IMR-90 (cell line): ENCODE measurements at regions not wholly inside any gene's neighbourhood (a gene's known extent, or its start where the extent isn't known, plus 50 kb on each side); places are given as distances from the start of the nearest gene placed in this dataset.

Experiments
- ATAC-seq: fragments of 200-7000 bp; cut with Tn5 transposase; 2 replicates; pipeline ENCODE4 v1.9.1; 2020; ENCODE audit warnings: low read depth, mild to moderate bottlenecking, moderate library complexity
- BruUV-seq: library from RNA; stranded (reverse); fragments of 400-500 nt; replicated peaks from 2 replicates; lab custom pipeline; 2021; lab: Mats Ljungman, UMichigan
- CTCF ChIA-PET: fragments of 300-600 bp; formaldehyde crosslinking; extraction: SDS; loops from one replicate; lab custom pipeline; 2021; ENCODE audit warnings: antibody characterized with exemption; lab: Yijun Ruan, JAX
- POLR2A ChIA-PET: fragments of 300-600 bp; sonication (Branson Sonifier 250); formaldehyde crosslinking; loops from one replicate; lab custom pipeline; 2022; ENCODE audit warnings: antibody characterized with exemption; ENCODE audit not compliant: unreplicated experiment; lab: Charles Lee
- DNase-seq: peaks from one replicate; pipeline ENCODE4 v3.0.0; 2013
- H2AFZ ChIP-seq: replicated peaks from 2 replicates; pipeline ENCODE3; 2013; ENCODE audit warnings: low read length, mild to moderate bottlenecking; ENCODE audit not compliant: poor library complexity
- H2AK5ac ChIP-seq: 2 replicates; pipeline ENCODE4 v1.6.1; 2013; ENCODE audit warnings: low read depth, low read length, inconsistent platforms
- H2AK9ac ChIP-seq: replicated peaks from 2 replicates; pipeline ENCODE3; 2013; ENCODE audit warnings: mild to moderate bottlenecking, low read depth, low read length, moderate library complexity; ENCODE audit not compliant: poor library complexity
- H2BK120ac ChIP-seq: 2 replicates; pipeline ENCODE4 v1.6.1; 2013; ENCODE audit warnings: low read depth, low read length, inconsistent platforms
- H2BK15ac ChIP-seq: 3 replicates; pipeline ENCODE4 v1.6.1; 2013; ENCODE audit warnings: low read depth, low read length, inconsistent platforms
- H2BK20ac ChIP-seq: 2 replicates; pipeline ENCODE4 v1.6.1; 2013; ENCODE audit warnings: low read depth, mild to moderate bottlenecking, inconsistent platforms, low read length, moderate library complexity
- H2BK5ac ChIP-seq: 2 replicates; pipeline ENCODE4 v1.6.1; 2013; ENCODE audit warnings: mild to moderate bottlenecking, low read depth, low read length, inconsistent platforms; ENCODE audit not compliant: poor library complexity, severe bottlenecking
- H3K14ac ChIP-seq: replicated peaks from 2 replicates; pipeline ENCODE4 v1.6.1; 2013; ENCODE audit warnings: low read depth, low read length, inconsistent platforms
- H3K18ac ChIP-seq: 2 replicates; pipeline ENCODE4 v1.6.1; 2013; ENCODE audit warnings: low read depth, low read length, control low read depth
- H3K23ac ChIP-seq: 2 replicates; pipeline ENCODE4 v1.6.1; 2013; ENCODE audit warnings: low read depth, low read length, inconsistent platforms
- H3K27ac ChIP-seq: 2 replicates; pipeline ENCODE4 v1.5.1; 2013; ENCODE audit warnings: mild to moderate bottlenecking, control low read depth, low read length; ENCODE audit not compliant: insufficient read depth
- H3K27me3 ChIP-seq: 2 replicates; pipeline ENCODE4 v1.6.1; 2013; ENCODE audit warnings: low read length; ENCODE audit not compliant: control insufficient read depth, insufficient read depth
- H3K36me3 ChIP-seq: 2 replicates; pipeline ENCODE4 v1.6.1; 2013; ENCODE audit warnings: low read length, mixed read lengths; ENCODE audit not compliant: control insufficient read depth, insufficient read depth
- H3K4ac ChIP-seq: 2 replicates; pipeline ENCODE4 v1.6.1; 2013; ENCODE audit warnings: low read depth, low read length, inconsistent platforms
- H3K4me1 ChIP-seq: 2 replicates; pipeline ENCODE4 v1.6.1; 2013; ENCODE audit warnings: low read length, mixed read lengths; ENCODE audit not compliant: control insufficient read depth, insufficient read depth
- H3K4me2 ChIP-seq: 2 replicates; pipeline ENCODE4 v1.6.1; 2013; ENCODE audit warnings: low read depth, mild to moderate bottlenecking, control low read depth, low read length, moderate library complexity
- H3K4me3 ChIP-seq: 2 replicates; pipeline ENCODE4 v1.5.1; 2013; ENCODE audit warnings: low read depth, mild to moderate bottlenecking, control low read depth, low read length, moderate library complexity; ENCODE audit not compliant: insufficient read depth
- H3K56ac ChIP-seq: 2 replicates; pipeline ENCODE4 v1.6.1; 2013; ENCODE audit warnings: low read length, inconsistent platforms; ENCODE audit not compliant: insufficient read depth; ENCODE audit errors: extremely low read depth
- H3K79me1 ChIP-seq, 2 experiments: 2 replicates each; pipeline ENCODE4 v1.6.1; 2013; ENCODE audit warnings: low read length in 2 of 2, inconsistent platforms in 1 of 2, low read depth in 1 of 2
- H3K9ac ChIP-seq: 2 replicates; pipeline ENCODE4 v1.6.1; 2013; ENCODE audit warnings: low read depth, low read length, control low read depth
- H3K9me1 ChIP-seq: 2 replicates; pipeline ENCODE4 v1.6.1; 2013; ENCODE audit warnings: low read length, inconsistent platforms; ENCODE audit not compliant: insufficient read depth
- H3K9me3 ChIP-seq: 2 replicates; pipeline ENCODE4 v1.6.1; 2013; ENCODE audit warnings: low read length; ENCODE audit not compliant: control insufficient read depth, insufficient read depth
- H4K20me1 ChIP-seq: 2 replicates; pipeline ENCODE4 v1.6.1; 2013; ENCODE audit warnings: low read length, inconsistent platforms; ENCODE audit not compliant: insufficient read depth
- H4K5ac ChIP-seq: 2 replicates; pipeline ENCODE4 v1.6.1; 2013; ENCODE audit warnings: mild to moderate bottlenecking, low read depth, low read length, control low read depth
- H4K8ac ChIP-seq, 2 experiments: 2 replicates each; pipeline ENCODE4 v1.6.1; 2013; ENCODE audit warnings: low read depth in 2 of 2, low read length in 2 of 2, control low read depth in 1 of 2, inconsistent platforms in 1 of 2
- H4K91ac ChIP-seq: 2 replicates; pipeline ENCODE4 v1.6.1; 2013; ENCODE audit warnings: low read depth, low read length, inconsistent platforms; ENCODE audit not compliant: insufficient read depth
- BHLHE40 ChIP-seq: fragments of 150-350 bp; IDR thresholded peaks from 2 replicates; pipeline ENCODE4 v1.6.1; 2016; ENCODE audit warnings: mild to moderate bottlenecking, low read depth, low read length
- CEBPB ChIP-seq: IDR thresholded peaks from 2 replicates; pipeline ENCODE4 v1.6.1; 2012; ENCODE audit warnings: low read depth, low read length, improper control_type of control experiment
- CHD1 ChIP-seq: IDR thresholded peaks from 2 replicates; pipeline ENCODE4 v1.6.1; 2012; ENCODE audit warnings: low read depth, low read length, improper control_type of control experiment
- FOS ChIP-seq: fragments of 150-350 bp; IDR thresholded peaks from 2 replicates; pipeline ENCODE4 v1.6.1; 2016; ENCODE audit warnings: low read depth, low read length
- MAFK ChIP-seq: IDR thresholded peaks from 2 replicates; pipeline ENCODE4 v1.6.1; 2012; ENCODE audit warnings: low read depth, low read length, improper control_type of control experiment
- MAZ ChIP-seq: IDR thresholded peaks from 2 replicates; pipeline ENCODE4 v1.6.1; 2012; ENCODE audit warnings: low read depth, mild to moderate bottlenecking, low read length, improper control_type of control experiment, moderate library complexity, borderline replicate concordance
- MXI1 ChIP-seq: IDR thresholded peaks from 2 replicates; pipeline ENCODE4 v1.6.1; 2012; ENCODE audit warnings: low read depth, mild to moderate bottlenecking, low read length, moderate library complexity, borderline replicate concordance
- NFE2L2 ChIP-seq: fragments of 150-350 bp; IDR thresholded peaks from 2 replicates; pipeline ENCODE4 v1.6.1; 2016; ENCODE audit warnings: low read depth, mild to moderate bottlenecking, low read length
- POLR2A ChIP-seq: IDR thresholded peaks from 2 replicates; pipeline ENCODE4 v1.6.1; 2012; ENCODE audit warnings: mild to moderate bottlenecking, low read depth, low read length
- RAD21 ChIP-seq: IDR thresholded peaks from 2 replicates; pipeline ENCODE4 v1.6.1; 2012; ENCODE audit warnings: low read length, improper control_type of control experiment
- RCOR1 ChIP-seq: IDR thresholded peaks from 2 replicates; pipeline ENCODE4 v1.6.1; 2012; ENCODE audit warnings: mild to moderate bottlenecking, low read length, improper control_type of control experiment; ENCODE audit not compliant: insufficient replicate concordance
- RFX5 ChIP-seq: IDR thresholded peaks from 2 replicates; pipeline ENCODE4 v1.8.0; 2012; ENCODE audit warnings: low read depth, mild to moderate bottlenecking, low read length, moderate library complexity
- SMC3 ChIP-seq: fragments of 150-350 bp; IDR thresholded peaks from 2 replicates; pipeline ENCODE4 v1.6.1; 2016; ENCODE audit warnings: low read depth, mild to moderate bottlenecking, antibody characterized with exemption, low read length, moderate library complexity
- dilution Hi-C: fragments of 300-500 bp; cut with HindIII; formaldehyde crosslinking; loops from one replicate; pipeline ENCODE4 v1.14.3; 2018; ENCODE audit warnings: low sequenced_read_pairs; ENCODE audit not compliant: unreplicated experiment
- in situ Hi-C: fragments of 300-500 bp; cut with MboI; formaldehyde crosslinking; loops from 3 replicates; pipeline ENCODE4 v1.14.3; 2019; ENCODE audit warnings: low sequenced_read_pairs, inconsistent platforms, mixed read lengths
- intact Hi-C: fragments of 100-400 bp; cut with micrococcal nuclease; formaldehyde crosslinking; loops from 2 replicates; pipeline ENCODE4 v1.10.0; 2022
- TF ChIP-seq, protein P1 (sequence below): fragments of 150-350 bp; IDR thresholded peaks from 2 replicates; pipeline ENCODE4 v1.6.1; 2016; ENCODE audit warnings: low read depth, mild to moderate bottlenecking, low read length, moderate library complexity, borderline replicate concordance
- TF ChIP-seq, protein P2 (sequence below): fragments of 150-350 bp; IDR thresholded peaks from 2 replicates; pipeline ENCODE4 v1.6.1; 2017; ENCODE audit warnings: mild to moderate bottlenecking, antibody characterized with exemption, low read length, low read depth
- TF ChIP-seq, protein P3 (sequence below): conservative IDR thresholded peaks from 2 replicates; pipeline ENCODE4 v1.5.1; 2012; ENCODE audit warnings: mild to moderate bottlenecking, low read depth, low read length, improper control_type of control experiment

DNA sequence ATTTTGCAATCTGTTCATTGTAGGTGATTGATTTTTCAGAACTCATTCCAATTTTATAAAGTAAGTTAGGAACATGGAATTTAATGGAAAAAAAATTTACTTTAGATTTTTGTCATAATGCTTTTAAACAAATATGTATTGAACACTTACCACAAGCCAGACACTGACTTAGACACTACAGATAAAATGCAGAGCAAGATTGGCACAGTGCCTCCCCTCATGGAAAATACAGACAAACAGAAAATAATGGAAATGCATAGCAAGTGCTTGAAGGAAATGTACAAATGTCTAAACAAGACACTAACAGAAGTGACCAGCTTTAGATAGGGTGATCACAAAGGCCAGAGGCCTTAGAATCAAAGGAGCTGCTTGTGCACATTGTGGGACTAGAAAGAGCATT, 260.5 kb upstream of the ADGRL2 start:
- H2BK20ac ChIP-seq: no peak overlapping the region
- no peaks in the 10 kb centered on the region for H3K79me1 ChIP-seq
- H3K36me3 ChIP-seq: no peaks in the 10 kb centered on the region
- no peaks in the 10 kb centered on the region for H3K4me1 ChIP-seq
- no peak overlapping the region for H4K5ac ChIP-seq
- dilution Hi-C loops (no loop called here), in situ Hi-C loops (no loop called here), intact Hi-C loops (no loop called here)
- H4K91ac ChIP-seq: no peak overlapping the region
- TF ChIP-seq NFE2L2: no peak
- TF ChIP-seq, protein P1, sequence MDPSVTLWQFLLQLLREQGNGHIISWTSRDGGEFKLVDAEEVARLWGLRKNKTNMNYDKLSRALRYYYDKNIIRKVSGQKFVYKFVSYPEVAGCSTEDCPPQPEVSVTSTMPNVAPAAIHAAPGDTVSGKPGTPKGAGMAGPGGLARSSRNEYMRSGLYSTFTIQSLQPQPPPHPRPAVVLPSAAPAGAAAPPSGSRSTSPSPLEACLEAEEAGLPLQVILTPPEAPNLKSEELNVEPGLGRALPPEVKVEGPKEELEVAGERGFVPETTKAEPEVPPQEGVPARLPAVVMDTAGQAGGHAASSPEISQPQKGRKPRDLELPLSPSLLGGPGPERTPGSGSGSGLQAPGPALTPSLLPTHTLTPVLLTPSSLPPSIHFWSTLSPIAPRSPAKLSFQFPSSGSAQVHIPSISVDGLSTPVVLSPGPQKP: no peak
- TF ChIP-seq MAFK: no peak
- TF ChIP-seq RFX5: no peak
- no peak for TF ChIP-seq POLR2A
- TF ChIP-seq, protein P2, sequence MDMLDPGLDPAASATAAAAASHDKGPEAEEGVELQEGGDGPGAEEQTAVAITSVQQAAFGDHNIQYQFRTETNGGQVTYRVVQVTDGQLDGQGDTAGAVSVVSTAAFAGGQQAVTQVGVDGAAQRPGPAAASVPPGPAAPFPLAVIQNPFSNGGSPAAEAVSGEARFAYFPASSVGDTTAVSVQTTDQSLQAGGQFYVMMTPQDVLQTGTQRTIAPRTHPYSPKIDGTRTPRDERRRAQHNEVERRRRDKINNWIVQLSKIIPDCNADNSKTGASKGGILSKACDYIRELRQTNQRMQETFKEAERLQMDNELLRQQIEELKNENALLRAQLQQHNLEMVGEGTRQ: no peak
- TF ChIP-seq RAD21: no peak
- no peak for TF ChIP-seq SMC3
- TF ChIP-seq RCOR1: no peak
- TF ChIP-seq FOS: no peak
- no peak for TF ChIP-seq MXI1
- no peak for TF ChIP-seq CHD1
- no peak for TF ChIP-seq BHLHE40
- TF ChIP-seq CEBPB: no peak
- TF ChIP-seq MAZ: no peak
- TF ChIP-seq, protein P3, sequence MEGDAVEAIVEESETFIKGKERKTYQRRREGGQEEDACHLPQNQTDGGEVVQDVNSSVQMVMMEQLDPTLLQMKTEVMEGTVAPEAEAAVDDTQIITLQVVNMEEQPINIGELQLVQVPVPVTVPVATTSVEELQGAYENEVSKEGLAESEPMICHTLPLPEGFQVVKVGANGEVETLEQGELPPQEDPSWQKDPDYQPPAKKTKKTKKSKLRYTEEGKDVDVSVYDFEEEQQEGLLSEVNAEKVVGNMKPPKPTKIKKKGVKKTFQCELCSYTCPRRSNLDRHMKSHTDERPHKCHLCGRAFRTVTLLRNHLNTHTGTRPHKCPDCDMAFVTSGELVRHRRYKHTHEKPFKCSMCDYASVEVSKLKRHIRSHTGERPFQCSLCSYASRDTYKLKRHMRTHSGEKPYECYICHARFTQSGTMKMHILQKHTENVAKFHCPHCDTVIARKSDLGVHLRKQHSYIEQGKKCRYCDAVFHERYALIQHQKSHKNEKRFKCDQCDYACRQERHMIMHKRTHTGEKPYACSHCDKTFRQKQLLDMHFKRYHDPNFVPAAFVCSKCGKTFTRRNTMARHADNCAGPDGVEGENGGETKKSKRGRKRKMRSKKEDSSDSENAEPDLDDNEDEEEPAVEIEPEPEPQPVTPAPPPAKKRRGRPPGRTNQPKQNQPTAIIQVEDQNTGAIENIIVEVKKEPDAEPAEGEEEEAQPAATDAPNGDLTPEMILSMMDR: no peak
- H2BK5ac ChIP-seq: no peak overlapping the region
- H3K14ac ChIP-seq: no peak overlapping the region
- H3K23ac ChIP-seq: no peak overlapping the region
- ChIA-PET CTCF (no interaction called here), POLR2A (no interaction called here)
- no peak overlapping the region for H3K27ac ChIP-seq
- no peak overlapping the region for H2BK120ac ChIP-seq
- H4K20me1 ChIP-seq: no peaks in the 10 kb centered on the region
- H3K4ac ChIP-seq: no peak overlapping the region
- H2BK15ac ChIP-seq: no peak overlapping the region
- H3K4me2 ChIP-seq: no peak overlapping the region
- ATAC-seq (no peak), DNase-seq (no peak)
- H3K9me3 ChIP-seq: no peaks in the 10 kb centered on the region
- no peak overlapping the region for H2AK9ac ChIP-seq
- H3K9me1 ChIP-seq: no peaks in the 10 kb centered on the region
- BruUV-seq: no TSS peak
- H3K27me3 ChIP-seq: no peaks in the 10 kb centered on the region
- H3K56ac ChIP-seq: no peak overlapping the region
- no peak overlapping the region for H4K8ac ChIP-seq
- H2AK5ac ChIP-seq: no peak overlapping the region
- no peak overlapping the region for H3K9ac ChIP-seq
- H3K18ac ChIP-seq: no peak overlapping the region
- H2AFZ ChIP-seq: no peak overlapping the region
- H3K4me3 ChIP-seq: no peak overlapping the region
